Progenitor cell of endocrine pancreas (in vitro differentiated cells): ENCODE measurements at regions not wholly inside any gene's neighbourhood (a gene's known extent, or its start where the extent isn't known, plus 50 kb on each side); places are given as distances from the start of the nearest gene placed in this dataset.

Experiments
- DNase-seq: peaks from one replicate; pipeline ENCODE4 v3.0.0; 2021; ENCODE audit warnings: low spot score; ENCODE audit not compliant: unreplicated experiment
- H3K27ac Mint-ChIP-seq: 2 replicates; pipeline ENCODE4 v1.8.0; 2021; ENCODE audit warnings: mild to moderate bottlenecking, moderate library complexity, mixed read lengths
- H3K27me3 Mint-ChIP-seq: 2 replicates; pipeline ENCODE4 v1.8.0; 2021; ENCODE audit warnings: mixed read lengths
- H3K36me3 Mint-ChIP-seq: 2 replicates; pipeline ENCODE4 v1.8.0; 2022; ENCODE audit warnings: mixed read lengths; ENCODE audit not compliant: insufficient read depth
- H3K4me1 Mint-ChIP-seq: 2 replicates; pipeline ENCODE4 v1.8.0; 2021; ENCODE audit warnings: low read depth, mixed read lengths
- H3K4me3 Mint-ChIP-seq: 2 replicates; pipeline ENCODE4 v1.8.0; 2021; ENCODE audit warnings: low read depth, mild to moderate bottlenecking, moderate library complexity, mixed read lengths
- H3K9me3 Mint-ChIP-seq: 2 replicates; pipeline ENCODE4 v1.8.0; 2021; ENCODE audit warnings: low read depth, mixed read lengths
- TF ChIP-seq, protein P1 (sequence below): fragments of 200-600 bp; sonication (generic); IDR thresholded peaks from one replicate; pipeline ENCODE4 v1.5.0; 2021; ENCODE audit warnings: antibody characterized with exemption, mild to moderate bottlenecking; ENCODE audit not compliant: unreplicated experiment

DNA sequence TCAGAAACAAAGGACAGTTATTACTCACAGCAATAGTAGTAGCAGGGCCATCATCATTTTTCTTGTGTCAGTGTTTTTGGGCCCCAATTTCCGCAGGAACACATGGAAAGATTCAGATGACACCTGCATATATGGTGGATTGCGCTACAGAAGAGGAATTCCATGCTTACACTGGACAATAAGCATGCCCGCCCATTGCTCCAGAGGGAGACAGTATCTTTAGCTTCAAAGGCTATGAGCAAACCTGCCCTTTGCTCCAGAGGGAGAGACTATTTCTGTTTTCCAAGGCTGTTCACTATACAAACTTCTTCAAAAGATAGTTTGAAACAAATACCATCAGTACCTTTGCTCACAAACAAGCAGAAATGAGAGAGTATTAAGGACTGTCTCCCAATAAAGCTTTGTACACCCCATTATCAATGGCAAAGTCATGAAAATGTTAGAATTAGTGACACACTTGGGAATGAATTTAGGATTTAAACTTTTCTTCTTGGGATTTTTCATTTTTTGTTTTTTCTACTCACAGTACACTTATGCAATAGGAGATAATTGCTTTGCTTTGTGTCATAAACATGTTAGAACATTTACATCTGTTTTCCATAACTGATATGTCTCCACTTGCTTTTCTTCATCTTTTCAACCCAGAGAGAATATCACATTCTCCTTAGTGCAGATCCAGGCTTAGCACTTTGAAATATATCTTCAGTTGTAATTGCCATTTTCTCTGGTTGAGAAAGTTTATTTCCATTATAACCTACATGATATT lies 564.5 kb upstream of the ZNF717 start:
- Mint-ChIP-seq H3K27me3 (no peaks in the 10 kb centered on the region), H3K36me3 (no peaks in the 10 kb centered on the region), H3K4me1 (peaks cover 10% of the 10 kb centered on the region), H3K9me3 (no peaks in the 10 kb centered on the region), H3K4me3 (no peak overlapping the region), H3K27ac (no peak overlapping the region)
- DNase-seq, result no peak
- TF ChIP-seq, protein P1, sequence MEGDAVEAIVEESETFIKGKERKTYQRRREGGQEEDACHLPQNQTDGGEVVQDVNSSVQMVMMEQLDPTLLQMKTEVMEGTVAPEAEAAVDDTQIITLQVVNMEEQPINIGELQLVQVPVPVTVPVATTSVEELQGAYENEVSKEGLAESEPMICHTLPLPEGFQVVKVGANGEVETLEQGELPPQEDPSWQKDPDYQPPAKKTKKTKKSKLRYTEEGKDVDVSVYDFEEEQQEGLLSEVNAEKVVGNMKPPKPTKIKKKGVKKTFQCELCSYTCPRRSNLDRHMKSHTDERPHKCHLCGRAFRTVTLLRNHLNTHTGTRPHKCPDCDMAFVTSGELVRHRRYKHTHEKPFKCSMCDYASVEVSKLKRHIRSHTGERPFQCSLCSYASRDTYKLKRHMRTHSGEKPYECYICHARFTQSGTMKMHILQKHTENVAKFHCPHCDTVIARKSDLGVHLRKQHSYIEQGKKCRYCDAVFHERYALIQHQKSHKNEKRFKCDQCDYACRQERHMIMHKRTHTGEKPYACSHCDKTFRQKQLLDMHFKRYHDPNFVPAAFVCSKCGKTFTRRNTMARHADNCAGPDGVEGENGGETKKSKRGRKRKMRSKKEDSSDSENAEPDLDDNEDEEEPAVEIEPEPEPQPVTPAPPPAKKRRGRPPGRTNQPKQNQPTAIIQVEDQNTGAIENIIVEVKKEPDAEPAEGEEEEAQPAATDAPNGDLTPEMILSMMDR, result no peak

DNA sequence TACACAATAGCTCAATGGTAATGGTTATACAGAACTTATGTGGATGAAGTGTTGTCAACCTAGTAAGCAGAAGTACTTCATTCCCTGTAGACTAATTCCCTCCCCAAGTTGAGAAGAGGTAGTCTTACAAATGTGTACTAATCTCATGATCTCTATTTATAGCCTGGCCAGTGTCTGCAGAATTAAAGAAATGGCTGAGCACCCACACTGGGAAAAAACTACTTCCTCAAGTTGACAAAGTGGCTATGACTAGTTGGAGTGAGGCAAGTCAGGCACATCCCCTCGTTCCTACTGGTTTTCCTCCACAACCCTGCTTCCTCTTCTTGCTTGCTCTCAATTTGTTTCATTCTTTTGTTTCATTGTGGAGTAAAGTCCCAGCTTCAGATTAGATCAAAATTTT lies 566.7 kb upstream of the ZNF717 start:
- Mint-ChIP-seq H3K4me1 (peaks cover 8% of the 10 kb centered on the region), H3K36me3 (no peaks in the 10 kb centered on the region), H3K9me3 (no peaks in the 10 kb centered on the region), H3K27ac (no peak overlapping the region), H3K4me3 (no peak overlapping the region), H3K27me3 (no peaks in the 10 kb centered on the region)
- DNase-seq, result no peak
- TF ChIP-seq, protein P1, result no peak

DNA sequence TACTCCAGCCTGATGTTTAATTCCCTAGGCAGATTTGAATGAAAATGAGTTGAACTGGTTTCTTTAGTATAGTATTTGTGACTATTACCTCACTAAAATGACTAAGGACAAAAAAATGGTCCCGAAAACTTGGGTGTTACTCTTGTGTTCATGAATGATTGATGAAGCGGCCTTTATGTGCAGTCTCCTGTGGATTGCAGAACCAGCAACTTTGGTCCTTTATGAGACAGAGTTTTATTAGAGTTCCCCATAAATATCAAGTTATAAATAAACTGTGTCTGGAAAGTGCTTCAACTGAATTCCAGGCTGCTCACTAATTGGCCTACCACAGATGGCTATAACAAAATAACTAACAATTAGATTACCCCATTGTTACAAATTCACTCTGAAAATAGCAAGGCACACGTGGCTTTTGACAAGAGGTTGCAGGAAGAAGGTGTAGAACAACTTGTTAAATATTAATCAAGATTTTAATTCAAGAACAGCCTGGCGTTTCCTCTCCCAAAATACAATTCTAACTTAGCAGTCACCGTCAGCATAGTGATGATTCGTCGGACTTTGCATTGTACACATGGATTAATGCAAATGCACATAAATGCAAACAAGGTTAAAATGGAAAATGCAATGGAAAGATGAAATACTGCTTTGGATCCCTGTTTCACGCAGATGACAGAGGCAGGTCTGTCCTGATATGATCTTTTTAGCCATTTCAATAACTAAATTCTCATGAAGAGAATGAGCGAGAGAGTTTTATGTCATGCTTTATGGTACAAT lies 567.3 kb upstream of the ZNF717 start:
- TF ChIP-seq, protein P1, result no peak
- no peak overlapping the region for H3K4me3 Mint-ChIP-seq
- H3K9me3 Mint-ChIP-seq, result no peaks in the 10 kb centered on the region
- H3K27me3 Mint-ChIP-seq, result no peaks in the 10 kb centered on the region
- peaks cover 8% of the 10 kb centered on the region for H3K4me1 Mint-ChIP-seq
- H3K36me3 Mint-ChIP-seq, result no peaks in the 10 kb centered on the region
- H3K27ac Mint-ChIP-seq, result no peak overlapping the region
- DNase-seq, result no peak

DNA sequence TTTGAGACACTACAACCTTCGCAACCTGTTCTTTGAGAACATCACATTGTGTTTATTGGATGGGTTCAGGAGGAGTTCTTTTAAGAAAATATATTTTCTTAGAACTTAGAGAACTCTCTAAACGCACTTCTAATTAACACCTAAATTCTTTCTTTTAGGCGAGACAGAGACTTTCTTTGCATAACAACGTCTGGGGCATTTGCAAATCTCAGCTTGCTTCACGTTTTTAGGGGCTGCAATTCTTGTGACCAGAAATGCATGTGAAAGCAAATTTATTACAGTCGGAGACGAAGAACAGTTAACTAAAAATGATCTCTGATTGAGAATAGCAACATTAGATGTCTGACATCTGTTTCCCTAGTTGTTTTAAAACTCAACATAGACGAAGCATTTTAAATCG lies 568.3 kb upstream of the ZNF717 start:
- no peaks in the 10 kb centered on the region for H3K9me3 Mint-ChIP-seq
- H3K27me3 Mint-ChIP-seq, result no peaks in the 10 kb centered on the region
- H3K36me3 Mint-ChIP-seq, result no peaks in the 10 kb centered on the region
- H3K27ac Mint-ChIP-seq, result no peak overlapping the region
- TF ChIP-seq, protein P1, result no peak
- H3K4me3 Mint-ChIP-seq, result no peak overlapping the region
- H3K4me1 Mint-ChIP-seq, result peaks cover 8% of the 10 kb centered on the region
- DNase-seq, result no peak

DNA sequence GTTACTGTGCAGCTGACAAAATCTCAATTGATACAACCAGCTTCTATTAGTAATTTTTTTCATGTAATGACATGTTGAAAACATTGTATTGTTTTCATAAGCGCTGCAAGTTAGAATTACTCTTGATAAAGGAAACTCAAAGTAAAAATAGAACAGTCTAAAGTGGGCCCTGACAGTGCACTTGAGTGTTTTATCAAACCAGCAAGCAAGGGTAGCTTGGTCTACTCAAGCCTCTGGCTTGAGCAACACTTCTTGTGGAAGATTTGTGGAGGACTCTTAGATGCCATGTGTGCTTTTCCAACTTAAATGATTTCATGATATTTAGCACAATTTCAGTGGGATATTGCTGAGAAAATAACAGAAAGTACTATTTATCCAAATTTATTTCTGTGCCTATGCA lies 575.7 kb upstream of the ZNF717 start:
- Mint-ChIP-seq H3K27me3 (no peaks in the 10 kb centered on the region), H3K9me3 (no peaks in the 10 kb centered on the region), H3K4me3 (no peak overlapping the region), H3K4me1 (peaks cover 15% of the 10 kb centered on the region), H3K36me3 (no peaks in the 10 kb centered on the region), H3K27ac (no peak overlapping the region)
- no peak for DNase-seq
- TF ChIP-seq, protein P1, result no peak
